Glomerular visceral epithelial cell (primary cell): ENCODE measurements at regions not wholly inside any gene's neighbourhood (a gene's known extent, or its start where the extent isn't known, plus 50 kb on each side); places are given as distances from the start of the nearest gene placed in this dataset.

Source experiments
- DNase-seq: peaks from one replicate; pipeline ENCODE4 v3.0.0-alpha.2; 2016; ENCODE audit errors: extremely low spot score

DNA sequence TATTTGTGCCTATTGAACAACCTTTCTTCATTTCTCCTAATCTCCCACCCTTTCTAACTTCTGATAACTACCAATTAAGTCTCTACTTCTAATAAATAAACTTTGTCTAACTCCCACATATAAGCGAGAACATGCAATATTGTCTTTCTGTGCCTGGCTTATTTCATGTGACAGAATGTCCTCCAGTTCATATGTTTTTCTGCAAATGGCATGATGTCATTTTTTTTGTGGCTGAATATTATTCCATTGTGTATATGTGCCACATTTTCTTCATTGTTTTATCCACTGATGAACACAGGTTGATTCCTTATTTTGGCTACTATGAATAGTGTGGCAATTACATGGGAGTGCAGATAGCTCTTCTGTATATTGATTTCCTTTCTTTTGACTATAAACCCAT, 1041.5 kb upstream of the MANEA start:
- DNase-seq, result no peak

DNA sequence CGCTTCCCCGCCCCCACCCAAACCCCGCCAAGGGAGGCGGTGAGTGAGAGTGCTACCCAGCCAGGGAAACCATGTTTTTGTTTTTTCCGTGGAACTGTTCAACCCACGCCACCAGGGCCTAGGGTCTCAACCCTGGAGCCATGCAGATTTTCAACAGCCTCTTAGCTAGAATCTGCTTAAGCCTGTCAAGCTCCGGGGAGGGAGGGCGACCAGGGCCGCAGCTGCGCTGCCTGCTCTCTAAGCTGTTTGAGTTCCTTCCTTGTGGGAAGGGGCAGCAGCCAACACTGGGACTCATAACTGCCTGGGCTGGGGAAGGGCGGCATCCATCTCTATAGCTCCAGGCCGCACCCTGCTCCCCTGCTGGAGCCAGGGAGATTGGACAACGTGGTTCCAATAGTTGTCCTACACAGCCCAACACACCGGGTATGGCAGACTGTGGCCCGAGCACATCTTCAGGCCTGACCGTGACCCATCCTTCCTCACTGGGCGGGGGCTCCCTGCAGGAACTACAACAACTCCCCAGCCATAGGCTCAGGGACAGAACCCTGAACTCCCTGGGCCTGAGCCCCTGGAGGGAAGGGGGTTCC, 1065.7 kb upstream of the MANEA start:
- no peak for DNase-seq

GRCh38 chr6:94510877-94511276, 1066.5 kb upstream of the MANEA start:
- no peak for DNase-seq

- DNase-seq, result no peak
Observed at GRCh38 chr6:94501516-94501915, 1075.8 kb upstream of the MANEA start.

DNA sequence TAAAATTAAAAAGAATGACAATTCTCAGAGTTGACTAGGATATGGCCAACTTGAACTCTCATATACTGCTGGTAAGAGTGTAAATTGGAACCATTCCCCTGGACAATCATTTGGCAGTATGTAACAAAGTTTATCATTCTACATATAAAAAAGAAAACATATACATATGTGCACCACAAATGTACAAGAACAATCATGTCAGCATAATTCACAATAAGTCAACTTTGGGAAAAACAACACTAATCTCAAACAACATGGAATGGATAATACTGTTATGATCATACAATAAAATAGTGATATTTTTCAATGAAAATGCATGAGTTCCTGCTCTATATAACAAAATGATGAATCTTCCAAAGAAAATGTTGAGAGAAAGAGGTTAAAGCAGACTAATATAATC, 1078.7 kb upstream of the EPHA7 start:
- DNase-seq, result no peak

GRCh38 chr6:94494500-94494899, 1075.1 kb upstream of the EPHA7 start:
- DNase-seq, result no peak

DNA sequence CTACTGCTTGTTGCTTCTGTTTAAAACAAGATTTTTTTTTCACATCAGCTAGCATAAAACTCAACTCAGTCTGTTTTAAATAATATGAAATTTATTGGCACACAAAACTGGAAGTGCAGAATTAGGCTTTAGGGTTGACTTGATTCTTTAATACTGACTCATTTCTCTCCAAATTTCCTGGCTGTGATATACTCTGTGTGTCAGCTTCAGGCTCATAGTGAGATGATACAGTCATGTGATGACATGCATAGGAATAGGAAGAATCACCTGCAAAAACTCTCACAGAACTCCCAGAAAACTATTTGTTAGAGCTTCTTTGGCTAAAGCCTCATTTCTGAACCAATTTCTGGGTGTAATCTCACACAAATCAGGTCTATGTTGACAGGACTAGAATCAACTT, 1068.0 kb upstream of the EPHA7 start:
- no peak for DNase-seq

DNA sequence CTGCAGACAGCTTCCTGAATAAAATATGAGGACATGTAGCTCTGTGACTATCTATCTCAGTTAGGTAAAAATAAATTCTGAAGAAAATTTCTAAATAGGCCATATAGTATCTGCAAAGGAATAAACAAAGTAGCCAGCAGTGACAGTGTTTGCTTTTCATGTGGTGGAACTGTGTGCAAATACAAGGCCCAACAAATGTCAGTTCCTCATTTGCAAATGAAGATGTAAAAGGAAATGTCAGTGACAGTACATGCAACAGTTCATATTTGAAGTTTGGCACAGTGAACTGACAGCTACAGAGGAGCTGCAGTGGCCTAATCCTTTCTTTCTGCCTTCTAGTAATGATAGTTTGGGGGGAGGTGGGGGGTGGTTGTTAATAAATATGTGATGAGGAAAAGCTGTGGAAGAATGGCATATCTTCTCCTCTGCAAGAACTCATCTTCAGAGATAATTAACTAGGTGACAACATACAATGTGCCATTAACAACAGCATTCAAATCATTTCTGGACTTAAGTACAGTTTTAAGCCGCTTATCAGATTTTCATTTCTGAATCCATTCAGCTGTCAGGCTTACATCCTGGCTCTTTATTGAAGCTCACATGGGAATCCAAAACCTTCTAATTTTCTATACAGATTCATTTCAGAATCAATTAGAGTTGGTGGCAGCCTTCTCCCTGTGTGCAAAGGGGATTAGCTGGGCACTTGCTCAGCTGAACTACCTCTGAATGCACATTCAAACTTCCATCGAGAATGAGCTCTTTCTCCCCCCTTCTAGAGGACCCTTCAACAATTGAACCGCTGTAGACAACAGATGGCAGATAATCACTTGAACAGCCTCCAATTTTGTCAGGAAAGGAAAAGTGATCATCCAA, 1059.0 kb upstream of the EPHA7 start:
- DNase-seq, result no peak

GRCh38 chr6:94468830-94469229, 1049.5 kb upstream of the EPHA7 start:
- no peak for DNase-seq

DNA sequence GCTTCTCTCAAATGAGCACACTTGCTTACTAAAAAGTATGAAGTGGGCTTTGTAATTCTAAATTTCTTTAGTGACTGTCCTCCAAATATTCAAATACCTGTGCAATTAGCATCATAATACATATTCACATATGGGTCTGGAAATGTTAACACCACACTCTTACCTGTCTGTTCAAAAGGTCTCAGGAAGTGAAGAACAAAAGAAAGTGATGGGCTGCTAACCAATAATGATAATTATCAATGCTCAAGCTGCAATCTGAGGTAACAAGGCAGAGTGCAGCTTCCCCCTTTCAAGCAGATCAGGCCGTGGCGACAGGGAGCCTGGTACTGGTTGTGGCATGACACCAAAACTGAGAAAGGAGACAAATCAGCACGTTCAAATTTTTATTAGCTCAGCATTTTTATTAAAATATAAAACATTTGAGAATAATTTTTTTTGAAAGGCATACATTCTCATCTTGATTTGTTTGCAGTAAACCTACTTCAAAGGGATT, 1044.7 kb upstream of the EPHA7 start:
- no peak for DNase-seq

GRCh38 chr6:94463306-94463705, 1043.9 kb upstream of the EPHA7 start:
- no peak for DNase-seq

GRCh38 chr6:94462231-94462630, 1042.9 kb upstream of the EPHA7 start:
- no peak for DNase-seq

DNA sequence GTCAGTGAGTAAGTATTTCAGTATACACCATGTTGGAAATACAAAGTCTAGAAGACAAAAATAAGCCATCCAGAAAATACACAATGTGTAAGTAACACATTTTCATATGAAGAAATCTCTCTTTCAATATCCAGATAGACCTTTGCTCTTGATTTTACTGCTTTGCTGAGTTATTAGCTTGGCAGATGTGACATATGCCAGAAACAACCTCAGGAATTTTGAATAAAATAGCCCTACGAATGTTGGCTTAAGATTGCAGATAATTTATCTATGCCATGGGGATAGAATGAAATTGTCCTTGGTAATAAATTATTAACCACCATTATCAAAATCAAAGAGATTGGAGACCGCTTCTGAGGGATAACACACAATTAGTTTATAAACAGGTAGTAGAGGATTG, 1036.9 kb upstream of the EPHA7 start:
- no peak for DNase-seq

DNA sequence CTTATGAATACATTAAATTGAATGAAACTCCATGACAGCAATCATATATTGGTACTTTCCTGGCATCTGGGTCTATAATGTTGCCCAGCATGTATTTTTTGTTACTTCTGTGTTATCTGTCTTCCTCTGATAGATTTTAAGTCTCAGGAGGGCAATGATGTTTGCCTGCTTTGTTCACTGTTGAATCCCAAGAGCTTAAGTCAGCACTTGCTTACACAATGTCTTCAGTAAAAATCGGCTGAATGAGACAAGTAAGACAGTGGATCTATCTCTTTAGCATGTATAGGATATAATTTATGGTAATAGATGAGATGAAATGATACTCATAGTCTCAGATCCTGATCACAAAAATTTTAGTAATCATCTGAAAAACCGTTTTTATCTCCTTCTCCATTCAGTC, 1034.9 kb upstream of the EPHA7 start:
- DNase-seq, result no peak

GRCh38 chr6:94446120-94446519, 1026.8 kb upstream of the EPHA7 start:
- DNase-seq, result no peak

- DNase-seq, result no peak
Observed at GRCh38 chr6:94443701-94444100, 1024.3 kb upstream of the EPHA7 start.

DNA sequence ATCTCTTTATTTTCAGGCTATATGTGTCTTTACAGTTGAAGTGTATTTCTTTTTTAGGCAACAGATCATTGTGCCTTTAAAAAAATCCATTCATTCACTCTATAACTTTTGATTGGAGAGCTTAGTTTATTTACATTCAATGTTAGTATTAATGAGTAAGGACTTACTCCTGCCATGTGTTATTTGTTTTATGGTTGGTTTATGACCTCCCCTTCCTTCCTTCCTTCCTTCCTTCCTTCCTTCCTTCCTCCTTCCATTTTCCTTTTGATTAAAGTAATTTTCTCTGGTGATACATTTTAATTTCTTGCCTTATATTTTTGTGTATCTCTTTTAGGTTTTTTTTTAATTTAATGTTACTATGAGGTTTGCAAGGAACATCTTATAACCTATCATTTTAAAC, 1005.3 kb upstream of the EPHA7 start:
- no peak for DNase-seq

GRCh38 chr6:94417363-94417762, 998.0 kb upstream of the EPHA7 start:
- DNase-seq, result no peak

GRCh38 chr6:94414041-94414440, 994.7 kb upstream of the EPHA7 start:
- no peak for DNase-seq

DNA sequence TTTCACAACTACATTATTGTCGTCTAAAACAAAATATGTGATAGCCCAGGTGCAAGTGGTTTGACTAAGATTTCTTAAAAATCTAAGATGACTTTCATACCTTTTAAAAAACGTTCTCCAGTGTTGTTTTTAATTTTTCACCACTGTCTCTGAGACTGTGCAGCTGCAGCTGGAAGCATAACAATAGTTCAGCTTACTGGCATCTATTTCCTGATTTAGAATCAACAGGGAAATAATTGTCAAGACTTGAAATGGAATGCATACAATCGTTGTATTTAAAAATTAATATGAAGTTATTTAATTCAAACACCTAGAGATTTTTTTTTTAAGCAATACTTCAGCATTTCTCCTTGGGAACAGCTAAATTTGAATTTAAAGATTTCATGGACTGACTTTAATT, 982.0 kb upstream of the EPHA7 start:
- no peak for DNase-seq

GRCh38 chr6:94394822-94395221, 975.5 kb upstream of the EPHA7 start:
- no peak for DNase-seq

DNA sequence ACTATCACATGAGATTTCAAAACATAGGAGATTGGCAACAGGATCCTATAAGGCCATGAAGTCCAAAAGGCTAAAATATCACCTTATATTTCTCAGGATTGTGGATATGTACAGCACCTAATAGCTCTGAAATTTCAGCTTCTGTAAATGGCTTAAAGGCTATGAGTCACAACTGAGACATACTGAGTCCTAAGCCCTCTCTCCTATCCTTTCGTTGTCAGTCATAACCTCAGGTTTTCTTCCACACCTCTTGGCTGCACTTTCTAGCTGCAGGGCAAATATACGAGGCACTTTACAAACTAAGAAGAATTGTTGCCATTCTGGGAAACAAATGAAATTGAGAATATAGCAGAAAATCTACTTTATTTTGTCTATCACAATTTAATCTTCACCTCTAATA, 969.9 kb upstream of the EPHA7 start:
- DNase-seq, result no peak

GRCh38 chr6:94377835-94378234, 958.5 kb upstream of the EPHA7 start:
- no peak for DNase-seq
